ENCODE measurements at regions not wholly inside any gene's neighbourhood (a gene's known extent, or its start where the extent isn't known, plus 50 kb on each side); places are given as distances from the start of the nearest gene placed in this dataset.

- Histone ChIP-seq H3K4me1 (ENCODE audit: control insufficient read depth, insufficient read depth, low read length) (no peaks in the 10 kb centered on the region), H3K4me3 (no peak overlapping the region), H3K4me2 (ENCODE audit: control insufficient read depth, insufficient read depth) (no peak overlapping the region), H3K36me3 (ENCODE audit: control insufficient read depth in 2 of 2, insufficient read depth in 2 of 2, low read length in 1 of 2) (no peaks in the 10 kb centered on the region), H3K9ac (ENCODE audit: control insufficient read depth, insufficient read depth, low read length) (no peak overlapping the region), H3K27me3 (replicated peaks in 1 of 2; ENCODE audit: control insufficient read depth in 2 of 2, insufficient read depth in 2 of 2, low read length in 1 of 2) (no peaks in the 10 kb centered on the region), H3K79me2 (ENCODE audit: control insufficient read depth, insufficient read depth, low read length) (no peaks in the 10 kb centered on the region), H4K20me1 (ENCODE audit: control insufficient read depth, insufficient read depth) (no peaks in the 10 kb centered on the region), H3K27ac (ENCODE audit: control insufficient read depth, insufficient read depth) (no peak overlapping the region), H3K9me3 (replicated peaks; ENCODE audit: control insufficient read depth, insufficient read depth, low read length) (no peaks in the 10 kb centered on the region), H2AFZ (ENCODE audit: control insufficient read depth, low read depth, low read length) (no peak overlapping the region)
- DNase-seq (ENCODE audit: low read depth, low spot score) (no peak), FAIRE-seq (no peak), ATAC-seq (no peak)
- ChIA-PET CTCF (no interaction called here), POLR2A (no interaction called here), RAD21 (ENCODE audit: unreplicated experiment) (no interaction called here), SMC1A (ENCODE audit: uncharacterized antibody, unreplicated experiment) (no interaction called here)
- WGBS (ENCODE audit: insufficient coverage, insufficient replicate concordance, low lambda C conversion rate, missing lambda C conversion rate), result 69% methylated on average over 5 of the region's 5 CpGs
- TF ChIP-seq SRF (IDR thresholded peaks at IDR 0.05; ENCODE audit: low read depth in 2 of 2, low read length in 2 of 2) (no peak), CBX5 (IDR thresholded peaks at IDR 0.05; ENCODE audit: low read depth) (no peak), POLR2A (IDR thresholded peaks at IDR 0.05; ENCODE audit: low read depth, low read length) (no peak), MTA3 (IDR thresholded peaks at IDR 0.05; ENCODE audit: borderline replicate concordance, low read length) (no peak), ESRRA (IDR thresholded peaks at IDR 0.05; ENCODE audit: low read length) (no peak)
- in situ Hi-C loops (cut with MboI), result no loop called here
- intact Hi-C loops (cut with micrococcal nuclease; ENCODE audit: unreplicated experiment), result no loop called here
- BruUV-seq (replicated peaks), result no TSS peak
These were observed 609.5 kb upstream of the PRKX start for GRCh38 chrX:4322916-4323315.

GRCh38 chrX:4320436-4320947, 607.0 kb upstream of the PRKX start:
- ChIA-PET RAD21 (ENCODE audit: unreplicated experiment) (no interaction called here), POLR2A (no interaction called here), SMC1A (ENCODE audit: uncharacterized antibody, unreplicated experiment) (no interaction called here), CTCF (no interaction called here)
- intact Hi-C loops (cut with micrococcal nuclease; ENCODE audit: unreplicated experiment), result no loop called here
- Histone ChIP-seq H3K4me2 (ENCODE audit: control insufficient read depth, insufficient read depth) (no peak overlapping the region), H3K27me3 (replicated peaks in 1 of 2; ENCODE audit: control insufficient read depth in 2 of 2, insufficient read depth in 2 of 2, low read length in 1 of 2) (no peaks in the 10 kb centered on the region), H3K79me2 (ENCODE audit: control insufficient read depth, insufficient read depth, low read length) (no peaks in the 10 kb centered on the region), H3K9me3 (replicated peaks; ENCODE audit: control insufficient read depth, insufficient read depth, low read length) (no peaks in the 10 kb centered on the region; the same call in 2 of the 3 replicates), H3K9ac (ENCODE audit: control insufficient read depth, insufficient read depth, low read length) (no peak overlapping the region), H3K4me1 (ENCODE audit: control insufficient read depth, insufficient read depth, low read length) (no peaks in the 10 kb centered on the region), H3K4me3 (no peak overlapping the region), H2AFZ (ENCODE audit: control insufficient read depth, low read depth, low read length) (no peak overlapping the region), H4K20me1 (ENCODE audit: control insufficient read depth, insufficient read depth) (no peaks in the 10 kb centered on the region), H3K27ac (ENCODE audit: control insufficient read depth, insufficient read depth) (no peak overlapping the region), H3K36me3 (ENCODE audit: control insufficient read depth in 2 of 2, insufficient read depth in 2 of 2, low read length in 1 of 2) (no peaks in the 10 kb centered on the region)
- DNase-seq (ENCODE audit: low read depth, low spot score) (no peak), ATAC-seq (no peak), FAIRE-seq (no peak)
- BruUV-seq (replicated peaks), result no TSS peak
- 32% methylated on average over 9 of the region's 9 CpGs for WGBS (ENCODE audit: insufficient coverage, insufficient replicate concordance, low lambda C conversion rate, missing lambda C conversion rate)
- in situ Hi-C loops (cut with MboI), result no loop called here
- TF ChIP-seq ZBTB4 (CRISPR knock-in tag; IDR thresholded peaks at IDR 0.05) (no peak), NRF1 (conservative IDR thresholded peaks at IDR 0.05; ENCODE audit: low read depth, low read length) (no peak), STAT3 (IDR thresholded peaks at IDR 0.05; ENCODE audit: low read depth, low read length) (no peak), ZNF622 (IDR thresholded peaks at IDR 0.05) (no peak), MAX (IDR thresholded peaks at IDR 0.05; ENCODE audit: low read depth, low read length) (no peak), SMAD5 (IDR thresholded peaks at IDR 0.05; ENCODE audit: low read depth) (no peak), PAX8 (IDR thresholded peaks at IDR 0.05) (no peak), PRDM15 (CRISPR knock-in tag; IDR thresholded peaks at IDR 0.05) (no peak), NR2F1 (conservative IDR thresholded peaks at IDR 0.05) (no peak)

All from GM12878 (cell line).